H9 (cell line): ENCODE measurements at regions not wholly inside any gene's neighbourhood (a gene's known extent, or its start where the extent isn't known, plus 50 kb on each side); places are given as distances from the start of the nearest gene placed in this dataset.

ENCODE experiments used
- DNase-seq: peaks from one replicate; pipeline ENCODE4 v3.0.0-alpha.2; 2017
- H2AFZ ChIP-seq: one replicate; pipeline ENCODE4 v1.6.1; 2013; ENCODE audit warnings: mild to moderate bottlenecking, low read length, control low read depth, moderate library complexity
- H2AK5ac ChIP-seq: 2 replicates; pipeline ENCODE4 v1.6.1; 2013; ENCODE audit warnings: low read length, control low read depth, mixed read lengths; ENCODE audit not compliant: insufficient read length
- H2BK120ac ChIP-seq: one replicate; pipeline ENCODE4 v1.6.1; 2013; ENCODE audit warnings: low read depth, mild to moderate bottlenecking, low read length, control low read depth, inconsistent platforms; ENCODE audit not compliant: poor library complexity, severe bottlenecking
- H2BK12ac ChIP-seq: 2 replicates; pipeline ENCODE4 v1.6.1; 2013; ENCODE audit warnings: low read length, control low read depth, mixed read lengths, low read depth; ENCODE audit not compliant: insufficient read length
- H2BK15ac ChIP-seq: 2 replicates; pipeline ENCODE4 v1.6.1; 2013; ENCODE audit warnings: low read depth, low read length, control low read depth
- H2BK20ac ChIP-seq: one replicate; pipeline ENCODE4 v1.6.1; 2013; ENCODE audit warnings: low read depth, mild to moderate bottlenecking, low read length, control low read depth, inconsistent platforms; ENCODE audit not compliant: poor library complexity, severe bottlenecking
- H2BK5ac ChIP-seq: 2 replicates; pipeline ENCODE4 v1.6.1; 2013; ENCODE audit warnings: low read length, control low read depth, mixed read lengths; ENCODE audit not compliant: insufficient read length
- H3K14ac ChIP-seq: 2 replicates; pipeline ENCODE4 v1.6.1; 2013; ENCODE audit warnings: low read length, control low read depth; ENCODE audit not compliant: insufficient read depth
- H3K18ac ChIP-seq: 2 replicates; pipeline ENCODE4 v1.6.1; 2013; ENCODE audit warnings: low read depth, mild to moderate bottlenecking, mixed read lengths, low read length, control low read depth; ENCODE audit not compliant: insufficient read length
- H3K23ac ChIP-seq: 2 replicates; pipeline ENCODE4 v1.6.1; 2013; ENCODE audit warnings: low read length, control low read depth, mixed read lengths, low read depth; ENCODE audit not compliant: insufficient read length
- H3K23me2 ChIP-seq: 2 replicates; pipeline ENCODE4 v1.6.1; 2013; ENCODE audit warnings: low read depth, mild to moderate bottlenecking, mixed read lengths, low read length, control low read depth; ENCODE audit not compliant: insufficient read length, poor library complexity, severe bottlenecking
- H3K27ac ChIP-seq: 2 replicates; pipeline ENCODE4 v1.5.1; 2013; ENCODE audit warnings: low read length, control low read depth, mixed read lengths, low read depth; ENCODE audit not compliant: insufficient read length
- H3K27me3 ChIP-seq: 2 replicates; pipeline ENCODE4 v1.6.1; 2013; ENCODE audit warnings: low read length, control low read depth, inconsistent platforms; ENCODE audit not compliant: insufficient read depth
- H3K4ac ChIP-seq: 2 replicates; pipeline ENCODE4 v1.6.1; 2013; ENCODE audit warnings: low read depth, mild to moderate bottlenecking, control low read depth, inconsistent platforms, low read length, moderate library complexity
- H3K4me1 ChIP-seq: 2 replicates; pipeline ENCODE4 v1.6.1; 2013; ENCODE audit warnings: low read length, control low read depth, inconsistent platforms; ENCODE audit not compliant: insufficient read depth
- H3K4me2 ChIP-seq: 2 replicates; pipeline ENCODE4 v1.6.1; 2013; ENCODE audit warnings: low read length, control low read depth, mixed read lengths; ENCODE audit not compliant: insufficient read length, insufficient read depth
- H3K56ac ChIP-seq: 2 replicates; pipeline ENCODE4 v1.6.1; 2013; ENCODE audit warnings: low read depth, mild to moderate bottlenecking, mixed read lengths, low read length, control low read depth; ENCODE audit not compliant: insufficient read length
- H3K79me1 ChIP-seq: 2 replicates; pipeline ENCODE4 v1.6.1; 2013; ENCODE audit warnings: low read depth, mild to moderate bottlenecking, moderate library complexity, low read length, control low read depth, inconsistent platforms; ENCODE audit not compliant: insufficient read depth, poor library complexity, severe bottlenecking
- H3K79me2 ChIP-seq: 2 replicates; pipeline ENCODE4 v1.6.1; 2013; ENCODE audit warnings: low read length, control low read depth, inconsistent platforms; ENCODE audit not compliant: insufficient read depth
- H3K9ac ChIP-seq: 2 replicates; pipeline ENCODE4 v1.6.1; 2013; ENCODE audit warnings: low read length, control low read depth, mixed read lengths; ENCODE audit not compliant: insufficient read length; ENCODE audit errors: extremely low read depth
- H3K9me3 ChIP-seq: one replicate; pipeline ENCODE4 v1.6.1; 2013; ENCODE audit warnings: low read depth, low read length, inconsistent platforms; ENCODE audit not compliant: control insufficient read depth
- H3T11ph ChIP-seq: one replicate; pipeline ENCODE4 v1.6.1; 2013; ENCODE audit warnings: mild to moderate bottlenecking, low read length, control low read depth, inconsistent platforms
- H4K20me1 ChIP-seq: one replicate; pipeline ENCODE4 v1.6.1; 2013; ENCODE audit not compliant: control insufficient read depth, insufficient read length, insufficient read depth
- H4K5ac ChIP-seq: 2 replicates; pipeline ENCODE4 v1.6.1; 2013; ENCODE audit warnings: low read depth, mild to moderate bottlenecking, mixed read lengths, low read length, control low read depth; ENCODE audit not compliant: insufficient read length
- H4K8ac ChIP-seq: replicated peaks from 2 replicates; pipeline ENCODE4 v1.6.1; 2013; ENCODE audit warnings: low read length, control low read depth, mixed read lengths, low read depth; ENCODE audit not compliant: insufficient read length
- H4K91ac ChIP-seq: 2 replicates; pipeline ENCODE4 v1.6.1; 2013; ENCODE audit warnings: low read depth, mild to moderate bottlenecking, moderate library complexity, mixed read lengths, low read length, control low read depth; ENCODE audit not compliant: insufficient read length
- H3K27ac Mint-ChIP-seq, 3 experiments: 2 replicates in 2 of 3; 3 replicates in 1 of 3; pipeline ENCODE4 v1.8.0; 2020 to 2021; ENCODE audit warnings: mixed read lengths in 3 of 3, mild to moderate bottlenecking in 1 of 3, moderate library complexity in 1 of 3
- H3K27me3 Mint-ChIP-seq: 2 replicates; pipeline ENCODE4 v1.8.0; 2021; ENCODE audit warnings: low read depth, mild to moderate bottlenecking, moderate library complexity, mixed read lengths
- H3K36me3 Mint-ChIP-seq, 3 experiments: 2 replicates in 2 of 3; 3 replicates in 1 of 3; pipeline ENCODE4 v1.8.0; 2020 to 2021; ENCODE audit warnings: low read depth in 3 of 3, mixed read lengths in 3 of 3; ENCODE audit not compliant: insufficient read depth in 1 of 3
- H3K4me1 Mint-ChIP-seq, 2 experiments: 2 replicates each; pipeline ENCODE4 v1.8.0; 2020; ENCODE audit warnings: mixed read lengths in 2 of 2
- H3K4me3 Mint-ChIP-seq, 2 experiments: 2 replicates in 1 of 2; 3 replicates in 1 of 2; pipeline ENCODE4 v1.8.0; 2020 to 2021; ENCODE audit warnings: mild to moderate bottlenecking in 2 of 2, mixed read lengths in 2 of 2, moderate library complexity in 1 of 2
- H3K9me3 Mint-ChIP-seq, 2 experiments: 2 replicates in 1 of 2; 3 replicates in 1 of 2; pipeline ENCODE4 v1.8.0; 2020; ENCODE audit warnings: mild to moderate bottlenecking in 2 of 2, mixed read lengths in 2 of 2, moderate library complexity in 1 of 2
- WGBS: extraction: QIAGEN DNeasy Blood & Tissue Kit; methylation state at CpG from one replicate; pipeline ENCODE4 v1.1.7; 2013; ENCODE audit warnings: missing lambda C conversion rate, low lambda C conversion rate, mixed read lengths; ENCODE audit not compliant: insufficient read length; ENCODE audit errors: extremely low coverage; 5-methylcytosine and 5-hydroxymethylcytosine counted together
- TF ChIP-seq, protein P1 (sequence below): fragments of 200-600 bp; sonication (generic); conservative IDR thresholded peaks from 3 replicates; pipeline ENCODE4 v1.8.0; 2021; ENCODE audit warnings: antibody characterized with exemption, mild to moderate bottlenecking

DNA sequence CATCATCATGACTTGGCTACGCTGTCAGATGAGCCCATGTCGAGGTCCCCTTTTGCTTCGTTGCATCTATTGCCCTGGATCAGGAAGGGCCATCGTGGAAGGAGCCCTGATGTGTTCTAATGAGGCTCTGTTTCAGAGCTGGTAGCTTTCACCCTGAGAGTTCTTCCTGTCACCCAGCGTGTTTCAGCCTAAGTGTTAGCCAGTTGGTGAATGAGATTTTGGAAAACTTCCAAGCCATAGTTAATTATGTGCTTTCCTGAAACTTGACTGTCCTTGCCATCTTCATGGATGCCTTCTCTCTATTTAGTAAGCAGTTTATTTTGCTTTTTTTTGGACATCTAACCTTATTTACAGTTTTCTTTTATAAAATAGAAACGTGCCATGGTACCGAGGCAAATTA, 1695.4 kb upstream of the WWC1 start:
- Histone ChIP-seq H3K18ac (no peak overlapping the region), H3K4me1 (no peaks in the 10 kb centered on the region; the same call in 1 of the 2 replicates), H2BK15ac (no peak overlapping the region), H3K56ac (no peak overlapping the region), H2BK120ac (no peak overlapping the region), H4K91ac (no peak overlapping the region), H3K23ac (no peak overlapping the region), H3T11ph (no peak overlapping the region), H3K4me2 (no peak overlapping the region), H2BK12ac (no peak overlapping the region), H2AK5ac (no peak overlapping the region), H3K4ac (no peak overlapping the region), H3K79me2 (no peaks in the 10 kb centered on the region), H4K5ac (no peak overlapping the region), H4K8ac (no peak overlapping the region), H3K79me1 (no peaks in the 10 kb centered on the region), H3K14ac (no peak overlapping the region), H3K23me2 (no peaks in the 10 kb centered on the region), H2BK20ac (no peak overlapping the region), H3K9me3 (no peaks in the 10 kb centered on the region), H4K20me1 (no peaks in the 10 kb centered on the region), H2BK5ac (no peak overlapping the region), H3K9ac (no peak overlapping the region), H2AFZ (no peak overlapping the region), H3K27ac (no peak overlapping the region), H3K27me3 (no peaks in the 10 kb centered on the region)
- no peak for DNase-seq
- no peak overlapping the region for H3K4me3 Mint-ChIP-seq
- TF ChIP-seq, protein P1, sequence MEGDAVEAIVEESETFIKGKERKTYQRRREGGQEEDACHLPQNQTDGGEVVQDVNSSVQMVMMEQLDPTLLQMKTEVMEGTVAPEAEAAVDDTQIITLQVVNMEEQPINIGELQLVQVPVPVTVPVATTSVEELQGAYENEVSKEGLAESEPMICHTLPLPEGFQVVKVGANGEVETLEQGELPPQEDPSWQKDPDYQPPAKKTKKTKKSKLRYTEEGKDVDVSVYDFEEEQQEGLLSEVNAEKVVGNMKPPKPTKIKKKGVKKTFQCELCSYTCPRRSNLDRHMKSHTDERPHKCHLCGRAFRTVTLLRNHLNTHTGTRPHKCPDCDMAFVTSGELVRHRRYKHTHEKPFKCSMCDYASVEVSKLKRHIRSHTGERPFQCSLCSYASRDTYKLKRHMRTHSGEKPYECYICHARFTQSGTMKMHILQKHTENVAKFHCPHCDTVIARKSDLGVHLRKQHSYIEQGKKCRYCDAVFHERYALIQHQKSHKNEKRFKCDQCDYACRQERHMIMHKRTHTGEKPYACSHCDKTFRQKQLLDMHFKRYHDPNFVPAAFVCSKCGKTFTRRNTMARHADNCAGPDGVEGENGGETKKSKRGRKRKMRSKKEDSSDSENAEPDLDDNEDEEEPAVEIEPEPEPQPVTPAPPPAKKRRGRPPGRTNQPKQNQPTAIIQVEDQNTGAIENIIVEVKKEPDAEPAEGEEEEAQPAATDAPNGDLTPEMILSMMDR, result no peak
- no CpG with 5 or more reads among the region's 7 CpGs for WGBS
- H3K27me3 Mint-ChIP-seq, result no peaks in the 10 kb centered on the region
- no peaks in the 10 kb centered on the region; a peak in 1 of 5 replicates for H3K9me3 Mint-ChIP-seq
- H3K36me3 Mint-ChIP-seq, result no peaks in the 10 kb centered on the region
- H3K27ac Mint-ChIP-seq, result no peak overlapping the region
- H3K4me1 Mint-ChIP-seq, result peaks cover 11 to 14% of the 10 kb centered on the region in 2 experiments
